Naive thymus-derived CD8-positive, alpha-beta T cell (primary cell): ENCODE measurements at regions not wholly inside any gene's neighbourhood (a gene's known extent, or its start where the extent isn't known, plus 50 kb on each side); places are given as distances from the start of the nearest gene placed in this dataset.

Source experiments
- ATAC-seq, 2 donors: fragments of 150-1000 bp; cut with Tn5 transposase in 1 of 2; sonication (Bioruptor Pico), chemical (Tn5 transposase) in 1 of 2; 1 replicate in 1 of 2; 2 replicates in 1 of 2; pipeline ENCODE4 v1.10.0; 2021; ENCODE audit warnings: mild to moderate bottlenecking in 2 of 2, moderate library complexity in 2 of 2
- POLR2A ChIA-PET: fragments of 350-600 bp; sonication (Branson Sonifier 250); formaldehyde crosslinking; loops from one replicate; lab custom pipeline; 2021; ENCODE audit warnings: antibody characterized with exemption; lab: Charles Lee
- DNase-seq, 10 donors: peaks; one replicate each; pipeline versions ENCODE4 v3.0.0 to v3.0.0-alpha.2; 2020 to 2022
- H3K27ac Mint-ChIP-seq, 10 donors: one replicate each; pipeline ENCODE4 v1.8.0; 2020 to 2022; ENCODE audit warnings: mild to moderate bottlenecking in 10 of 10, mixed read lengths in 10 of 10, moderate library complexity in 4 of 10, inconsistent platforms in 1 of 10
- H3K27me3 Mint-ChIP-seq, 5 donors: one replicate each; pipeline ENCODE4 v1.8.0; 2021 to 2022; ENCODE audit warnings: mixed read lengths in 5 of 5
- H3K36me3 Mint-ChIP-seq, 3 donors: one replicate each; pipeline ENCODE4 v1.8.0; 2020 to 2022; ENCODE audit warnings: mixed read lengths in 3 of 3, mild to moderate bottlenecking in 2 of 3, inconsistent platforms in 1 of 3
- H3K4me1 Mint-ChIP-seq, 4 donors: one replicate each; pipeline ENCODE4 v1.8.0; 2021 to 2022; ENCODE audit warnings: mixed read lengths in 4 of 4
- H3K4me3 Mint-ChIP-seq, 10 donors: one replicate each; pipeline ENCODE4 v1.8.0; 2020 to 2022; ENCODE audit warnings: mild to moderate bottlenecking in 10 of 10, mixed read lengths in 10 of 10, moderate library complexity in 6 of 10, inconsistent platforms in 1 of 10
- H3K9me3 Mint-ChIP-seq, 9 donors: one replicate each; pipeline ENCODE4 v1.8.0; 2020 to 2022; ENCODE audit warnings: mixed read lengths in 9 of 9, mild to moderate bottlenecking in 3 of 9, inconsistent platforms in 1 of 9, moderate library complexity in 1 of 9

- Mint-ChIP-seq H3K9me3 (peaks cover 9 to 44% (median 16%) of the 10 kb centered on the region in 9 donors), H3K27me3 (no peaks in the 10 kb centered on the region), H3K27ac (no peak overlapping the region), H3K4me1 (no peaks in the 10 kb centered on the region), H3K4me3 (no peak overlapping the region), H3K36me3 (peaks cover 0 to 7% (median 0%) of the 10 kb centered on the region in 3 donors)
- DNase-seq = no peak
- POLR2A ChIA-PET = no interaction called here
- ATAC-seq = no peak
These were observed 49.9 kb downstream of the CNTN3 start for GRCh38 chr3:74564560-74564959.

- Mint-ChIP-seq H3K27ac (no peak overlapping the region), H3K4me1 (no peaks in the 10 kb centered on the region), H3K36me3 (no peaks in the 10 kb centered on the region), H3K27me3 (no peaks in the 10 kb centered on the region), H3K9me3 (peaks cover 10 to 42% (median 15%) of the 10 kb centered on the region in 9 donors), H3K4me3 (no peak overlapping the region)
- no peak for DNase-seq
- POLR2A ChIA-PET = no interaction called here
- no peak for ATAC-seq
These were observed 51.7 kb downstream of the CNTN3 start for GRCh38 chr3:74562558-74563269.

GRCh38 chr3:74561881-74562280 lies 52.6 kb downstream of the CNTN3 start:
- Mint-ChIP-seq H3K27ac (no peak overlapping the region), H3K9me3 (peaks cover 10 to 36% (median 16%) of the 10 kb centered on the region in 9 donors), H3K36me3 (no peaks in the 10 kb centered on the region), H3K4me1 (no peaks in the 10 kb centered on the region), H3K27me3 (no peaks in the 10 kb centered on the region), H3K4me3 (no peak overlapping the region)
- no peak for ATAC-seq
- POLR2A ChIA-PET = no interaction called here
- no peak for DNase-seq

- ATAC-seq (no peak), DNase-seq (no peak)
- H3K27me3 Mint-ChIP-seq = no peaks in the 10 kb centered on the region
- no peaks in the 10 kb centered on the region for H3K36me3 Mint-ChIP-seq
- POLR2A ChIA-PET = no interaction called here
- no peaks in the 10 kb centered on the region for H3K4me1 Mint-ChIP-seq
- H3K27ac Mint-ChIP-seq = no peak overlapping the region
- no peak overlapping the region for H3K4me3 Mint-ChIP-seq
- H3K9me3 Mint-ChIP-seq = peaks cover 9 to 41% (median 20%) of the 10 kb centered on the region in 9 donors
These were observed 55.2 kb downstream of the CNTN3 start for GRCh38 chr3:74559261-74559660.

- no peaks in the 10 kb centered on the region for H3K36me3 Mint-ChIP-seq
- peaks cover 3 to 49% (median 17%) of the 10 kb centered on the region in 9 donors for H3K9me3 Mint-ChIP-seq
- DNase-seq = no peak
These were observed 63.8 kb downstream of the CNTN3 start for GRCh38 chr3:74550686-74551085.

GRCh38 chr3:74546426-74546825 lies 68.0 kb downstream of the CNTN3 start:
- ATAC-seq = no peak
- Mint-ChIP-seq H3K27me3 (no peaks in the 10 kb centered on the region), H3K4me1 (no peaks in the 10 kb centered on the region), H3K36me3 (no peaks in the 10 kb centered on the region), H3K4me3 (no peak overlapping the region), H3K27ac (no peak overlapping the region), H3K9me3 (peaks cover 0 to 15% (median 8%) of the 10 kb centered on the region in 9 donors)
- POLR2A ChIA-PET = no interaction called here
- no peak for DNase-seq

More at GRCh38 chr3:74550686-74551085, 63.8 kb downstream of the CNTN3 start:
- H3K4me1 Mint-ChIP-seq = no peaks in the 10 kb centered on the region
- H3K27ac Mint-ChIP-seq = no peak overlapping the region
- no peaks in the 10 kb centered on the region for H3K27me3 Mint-ChIP-seq
- no peak for ATAC-seq
- POLR2A ChIA-PET = no interaction called here
- H3K4me3 Mint-ChIP-seq = no peak overlapping the region

- POLR2A ChIA-PET = no interaction called here
- H3K9me3 Mint-ChIP-seq = peaks cover 0 to 6% (median 2%) of the 10 kb centered on the region in 9 donors
- DNase-seq (no peak), ATAC-seq (no peak)
- no peaks in the 10 kb centered on the region for H3K36me3 Mint-ChIP-seq
- H3K27ac Mint-ChIP-seq = no peak overlapping the region
- no peak overlapping the region for H3K4me3 Mint-ChIP-seq
- no peaks in the 10 kb centered on the region for H3K4me1 Mint-ChIP-seq
- H3K27me3 Mint-ChIP-seq = no peaks in the 10 kb centered on the region
These were observed 72.0 kb downstream of the CNTN3 start for GRCh38 chr3:74542441-74542840.

GRCh38 chr3:74539876-74540275 lies 74.6 kb downstream of the CNTN3 start:
- DNase-seq (no peak), ATAC-seq (no peak)
- H3K27ac Mint-ChIP-seq = no peak overlapping the region
- H3K27me3 Mint-ChIP-seq = no peaks in the 10 kb centered on the region
- no peaks in the 10 kb centered on the region for H3K4me1 Mint-ChIP-seq
- peaks cover 0 to 12% (median 4%) of the 10 kb centered on the region in 9 donors for H3K9me3 Mint-ChIP-seq
- no peaks in the 10 kb centered on the region for H3K36me3 Mint-ChIP-seq
- H3K4me3 Mint-ChIP-seq = no peak overlapping the region
- POLR2A ChIA-PET = no interaction called here

GRCh38 chr3:74538669-74539068 lies 75.8 kb downstream of the CNTN3 start:
- Mint-ChIP-seq H3K36me3 (no peaks in the 10 kb centered on the region), H3K9me3 (peaks cover 0 to 12% (median 4%) of the 10 kb centered on the region in 9 donors), H3K4me3 (no peak overlapping the region), H3K27ac (no peak overlapping the region), H3K4me1 (no peaks in the 10 kb centered on the region), H3K27me3 (no peaks in the 10 kb centered on the region)
- DNase-seq (no peak), ATAC-seq (no peak)
- POLR2A ChIA-PET = no interaction called here

- Mint-ChIP-seq H3K36me3 (no peaks in the 10 kb centered on the region), H3K4me1 (no peaks in the 10 kb centered on the region)
- POLR2A ChIA-PET = no interaction called here
These were observed 76.6 kb downstream of the CNTN3 start for GRCh38 chr3:74537857-74538256.

GRCh38 chr3:74537164-74537563 lies 77.3 kb downstream of the CNTN3 start:
- ATAC-seq = no peak
- H3K36me3 Mint-ChIP-seq = no peaks in the 10 kb centered on the region
- no peaks in the 10 kb centered on the region for H3K4me1 Mint-ChIP-seq
- no peaks in the 10 kb centered on the region for H3K27me3 Mint-ChIP-seq
- no peak for DNase-seq
- POLR2A ChIA-PET = no interaction called here
- peaks cover 0 to 16% (median 7%) of the 10 kb centered on the region in 9 donors for H3K9me3 Mint-ChIP-seq
- no peak overlapping the region for H3K27ac Mint-ChIP-seq
- no peak overlapping the region for H3K4me3 Mint-ChIP-seq

More at GRCh38 chr3:74537857-74538256, 76.6 kb downstream of the CNTN3 start:
- Mint-ChIP-seq H3K27me3 (no peaks in the 10 kb centered on the region), H3K9me3 (peaks cover 0 to 16% (median 5%) of the 10 kb centered on the region in 9 donors), H3K4me3 (no peak overlapping the region), H3K27ac (no peak overlapping the region)
- no peak for DNase-seq
- no peak for ATAC-seq

- ATAC-seq (no peak), DNase-seq (no peak)
- Mint-ChIP-seq H3K27ac (no peak overlapping the region), H3K4me1 (no peaks in the 10 kb centered on the region), H3K4me3 (no peak overlapping the region), H3K27me3 (no peaks in the 10 kb centered on the region), H3K36me3 (no peaks in the 10 kb centered on the region), H3K9me3 (peaks cover 0 to 30% (median 15%) of the 10 kb centered on the region in 9 donors)
- POLR2A ChIA-PET = no interaction called here
These were observed 79.2 kb downstream of the CNTN3 start for GRCh38 chr3:74535281-74535680.

- no peak overlapping the region for H3K27ac Mint-ChIP-seq
- H3K36me3 Mint-ChIP-seq = no peaks in the 10 kb centered on the region
- H3K9me3 Mint-ChIP-seq = peaks cover 0 to 32% (median 15%) of the 10 kb centered on the region in 9 donors
- H3K4me1 Mint-ChIP-seq = no peaks in the 10 kb centered on the region
- POLR2A ChIA-PET = no interaction called here
- DNase-seq (no peak), ATAC-seq (no peak)
- no peaks in the 10 kb centered on the region for H3K27me3 Mint-ChIP-seq
- H3K4me3 Mint-ChIP-seq = no peak overlapping the region
These were observed 79.8 kb downstream of the CNTN3 start for GRCh38 chr3:74534611-74535010.

- Mint-ChIP-seq H3K9me3 (peaks cover 0 to 25% (median 11%) of the 10 kb centered on the region in 9 donors), H3K4me1 (no peaks in the 10 kb centered on the region), H3K27ac (no peak overlapping the region), H3K27me3 (no peaks in the 10 kb centered on the region), H3K36me3 (no peaks in the 10 kb centered on the region), H3K4me3 (no peak overlapping the region)
- POLR2A ChIA-PET = no interaction called here
- ATAC-seq (no peak), DNase-seq (no peak)
These were observed 82.0 kb downstream of the CNTN3 start for GRCh38 chr3:74532446-74532845.
